GM12878 (cell line): ENCODE measurements at regions not wholly inside any gene's neighbourhood (a gene's known extent, or its start where the extent isn't known, plus 50 kb on each side); places are given as distances from the start of the nearest gene placed in this dataset.

Experiments used
- CBX3 ChIP-seq: fragments of 200-600 bp; sonication (generic); IDR thresholded peaks from 2 replicates; pipeline ENCODE4 v1.6.1; 2016; ENCODE audit warnings: low read depth, borderline replicate concordance
- CHD2 ChIP-seq: IDR thresholded peaks from 2 replicates; pipeline ENCODE4 v1.6.1; 2011; ENCODE audit warnings: low read depth, low read length, improper control_type of control experiment, borderline replicate concordance
- HDAC2 ChIP-seq: fragments of 200-600 bp; sonication (generic); IDR thresholded peaks from 2 replicates; pipeline ENCODE4 v1.6.1; 2017
- IKZF2 ChIP-seq, 2 experiments: fragments of 450-650 bp; IDR thresholded peaks; 2 replicates each; pipeline ENCODE4 v1.6.1; 2017; ENCODE audit warnings: mild to moderate bottlenecking in 2 of 2, moderate library complexity in 2 of 2
- JUND ChIP-seq: IDR thresholded peaks from 2 replicates; pipeline ENCODE4 v1.6.1; 2012; ENCODE audit warnings: low read depth, mild to moderate bottlenecking, low read length, improper control_type of control experiment, moderate library complexity
- MTA3 ChIP-seq: IDR thresholded peaks from 2 replicates; pipeline ENCODE4 v1.6.1; 2012; ENCODE audit warnings: low read length, inconsistent platforms, borderline replicate concordance
- POLR2AphosphoS5 ChIP-seq: IDR thresholded peaks from 2 replicates; pipeline ENCODE4 v1.6.1; 2011; ENCODE audit warnings: mild to moderate bottlenecking, low read length, inconsistent platforms
- RAD21 ChIP-seq: IDR thresholded peaks from 2 replicates; pipeline ENCODE4 v1.6.1; 2011; ENCODE audit warnings: mild to moderate bottlenecking, low read depth, low read length, moderate library complexity; ENCODE audit not compliant: insufficient read depth
- RFX5 ChIP-seq: IDR thresholded peaks from 2 replicates; pipeline ENCODE4 v1.6.1; 2011; ENCODE audit warnings: low read depth, low read length, improper control_type of control experiment
- SP1 ChIP-seq: IDR thresholded peaks from one replicate; pipeline ENCODE4 v1.6.1; 2011; ENCODE audit warnings: low read depth, low read length
- TF ChIP-seq, protein P1 (sequence below): fragments of 450-650 bp; formaldehyde crosslinking; IDR thresholded peaks from 2 replicates; pipeline ENCODE4 v1.4.0; 2020; ENCODE audit warnings: mild to moderate bottlenecking, moderate library complexity
- TF ChIP-seq, protein P2 (sequence below): fragments of 450-650 bp; IDR thresholded peaks from 2 replicates; pipeline ENCODE4 v1.6.1; 2014; ENCODE audit warnings: mild to moderate bottlenecking
- TF ChIP-seq, protein P3 (sequence below): IDR thresholded peaks from 2 replicates; pipeline ENCODE4 v1.6.1; 2011; ENCODE audit warnings: mild to moderate bottlenecking, low read depth, low read length, moderate library complexity; ENCODE audit not compliant: insufficient replicate concordance
- TF ChIP-seq, protein P4 (sequence below): fragments of 450-650 bp; IDR thresholded peaks from 2 replicates; pipeline ENCODE4 v1.6.1; 2017; ENCODE audit warnings: antibody characterized with exemption, mild to moderate bottlenecking, moderate library complexity
- TF ChIP-seq, protein P5 (sequence below): fragments of 450-650 bp; IDR thresholded peaks from 2 replicates; pipeline ENCODE4 v1.6.1; 2017; ENCODE audit warnings: mild to moderate bottlenecking, moderate library complexity

DNA sequence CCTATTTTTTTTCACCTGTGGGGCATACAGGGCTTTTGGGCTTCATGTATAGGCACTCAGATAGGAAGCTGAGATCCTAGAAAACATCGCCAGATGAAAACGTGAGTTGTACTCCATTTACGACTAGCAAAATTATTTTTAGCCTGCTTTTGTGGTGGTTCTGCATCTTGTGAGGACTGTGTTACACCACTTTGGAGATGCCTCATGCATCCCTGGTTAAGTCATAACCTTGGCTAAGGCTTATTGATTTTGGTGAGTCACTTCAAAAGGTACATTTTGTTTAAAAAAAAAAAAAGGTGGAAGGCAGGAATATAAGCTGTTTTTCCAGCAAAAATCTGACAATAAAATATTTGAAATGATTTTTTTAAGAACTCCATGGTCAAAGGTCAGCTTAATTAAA lies 101.8 kb upstream of the OLFM3 start (continued):
- TF ChIP-seq, protein P1, sequence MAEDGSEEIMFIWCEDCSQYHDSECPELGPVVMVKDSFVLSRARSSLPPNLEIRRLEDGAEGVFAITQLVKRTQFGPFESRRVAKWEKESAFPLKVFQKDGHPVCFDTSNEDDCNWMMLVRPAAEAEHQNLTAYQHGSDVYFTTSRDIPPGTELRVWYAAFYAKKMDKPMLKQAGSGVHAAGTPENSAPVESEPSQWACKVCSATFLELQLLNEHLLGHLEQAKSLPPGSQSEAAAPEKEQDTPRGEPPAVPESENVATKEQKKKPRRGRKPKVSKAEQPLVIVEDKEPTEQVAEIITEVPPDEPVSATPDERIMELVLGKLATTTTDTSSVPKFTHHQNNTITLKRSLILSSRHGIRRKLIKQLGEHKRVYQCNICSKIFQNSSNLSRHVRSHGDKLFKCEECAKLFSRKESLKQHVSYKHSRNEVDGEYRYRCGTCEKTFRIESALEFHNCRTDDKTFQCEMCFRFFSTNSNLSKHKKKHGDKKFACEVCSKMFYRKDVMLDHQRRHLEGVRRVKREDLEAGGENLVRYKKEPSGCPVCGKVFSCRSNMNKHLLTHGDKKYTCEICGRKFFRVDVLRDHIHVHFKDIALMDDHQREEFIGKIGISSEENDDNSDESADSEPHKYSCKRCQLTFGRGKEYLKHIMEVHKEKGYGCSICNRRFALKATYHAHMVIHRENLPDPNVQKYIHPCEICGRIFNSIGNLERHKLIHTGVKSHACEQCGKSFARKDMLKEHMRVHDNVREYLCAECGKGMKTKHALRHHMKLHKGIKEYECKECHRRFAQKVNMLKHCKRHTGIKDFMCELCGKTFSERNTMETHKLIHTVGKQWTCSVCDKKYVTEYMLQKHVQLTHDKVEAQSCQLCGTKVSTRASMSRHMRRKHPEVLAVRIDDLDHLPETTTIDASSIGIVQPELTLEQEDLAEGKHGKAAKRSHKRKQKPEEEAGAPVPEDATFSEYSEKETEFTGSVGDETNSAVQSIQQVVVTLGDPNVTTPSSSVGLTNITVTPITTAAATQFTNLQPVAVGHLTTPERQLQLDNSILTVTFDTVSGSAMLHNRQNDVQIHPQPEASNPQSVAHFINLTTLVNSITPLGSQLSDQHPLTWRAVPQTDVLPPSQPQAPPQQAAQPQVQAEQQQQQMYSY (CRISPR knock-in tag) = no peak
- TF ChIP-seq, protein P2, sequence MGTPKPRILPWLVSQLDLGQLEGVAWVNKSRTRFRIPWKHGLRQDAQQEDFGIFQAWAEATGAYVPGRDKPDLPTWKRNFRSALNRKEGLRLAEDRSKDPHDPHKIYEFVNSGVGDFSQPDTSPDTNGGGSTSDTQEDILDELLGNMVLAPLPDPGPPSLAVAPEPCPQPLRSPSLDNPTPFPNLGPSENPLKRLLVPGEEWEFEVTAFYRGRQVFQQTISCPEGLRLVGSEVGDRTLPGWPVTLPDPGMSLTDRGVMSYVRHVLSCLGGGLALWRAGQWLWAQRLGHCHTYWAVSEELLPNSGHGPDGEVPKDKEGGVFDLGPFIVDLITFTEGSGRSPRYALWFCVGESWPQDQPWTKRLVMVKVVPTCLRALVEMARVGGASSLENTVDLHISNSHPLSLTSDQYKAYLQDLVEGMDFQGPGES = no peak
- TF ChIP-seq JUND (no peak), MTA3 (no peak), POLR2AphosphoS5 (no peak), CBX3 (no peak), CHD2 (no peak), HDAC2 (no peak), RFX5 (no peak), IKZF2 (IDR thresholded peaks at IDR 0.05) (no peak), RAD21 (no peak), SP1 (no peak)
- TF ChIP-seq, protein P3, sequence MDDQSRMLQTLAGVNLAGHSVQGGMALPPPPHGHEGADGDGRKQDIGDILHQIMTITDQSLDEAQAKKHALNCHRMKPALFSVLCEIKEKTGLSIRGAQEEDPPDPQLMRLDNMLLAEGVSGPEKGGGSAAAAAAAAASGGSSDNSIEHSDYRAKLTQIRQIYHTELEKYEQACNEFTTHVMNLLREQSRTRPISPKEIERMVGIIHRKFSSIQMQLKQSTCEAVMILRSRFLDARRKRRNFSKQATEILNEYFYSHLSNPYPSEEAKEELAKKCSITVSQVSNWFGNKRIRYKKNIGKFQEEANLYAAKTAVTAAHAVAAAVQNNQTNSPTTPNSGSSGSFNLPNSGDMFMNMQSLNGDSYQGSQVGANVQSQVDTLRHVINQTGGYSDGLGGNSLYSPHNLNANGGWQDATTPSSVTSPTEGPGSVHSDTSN = no peak
- TF ChIP-seq, protein P4, sequence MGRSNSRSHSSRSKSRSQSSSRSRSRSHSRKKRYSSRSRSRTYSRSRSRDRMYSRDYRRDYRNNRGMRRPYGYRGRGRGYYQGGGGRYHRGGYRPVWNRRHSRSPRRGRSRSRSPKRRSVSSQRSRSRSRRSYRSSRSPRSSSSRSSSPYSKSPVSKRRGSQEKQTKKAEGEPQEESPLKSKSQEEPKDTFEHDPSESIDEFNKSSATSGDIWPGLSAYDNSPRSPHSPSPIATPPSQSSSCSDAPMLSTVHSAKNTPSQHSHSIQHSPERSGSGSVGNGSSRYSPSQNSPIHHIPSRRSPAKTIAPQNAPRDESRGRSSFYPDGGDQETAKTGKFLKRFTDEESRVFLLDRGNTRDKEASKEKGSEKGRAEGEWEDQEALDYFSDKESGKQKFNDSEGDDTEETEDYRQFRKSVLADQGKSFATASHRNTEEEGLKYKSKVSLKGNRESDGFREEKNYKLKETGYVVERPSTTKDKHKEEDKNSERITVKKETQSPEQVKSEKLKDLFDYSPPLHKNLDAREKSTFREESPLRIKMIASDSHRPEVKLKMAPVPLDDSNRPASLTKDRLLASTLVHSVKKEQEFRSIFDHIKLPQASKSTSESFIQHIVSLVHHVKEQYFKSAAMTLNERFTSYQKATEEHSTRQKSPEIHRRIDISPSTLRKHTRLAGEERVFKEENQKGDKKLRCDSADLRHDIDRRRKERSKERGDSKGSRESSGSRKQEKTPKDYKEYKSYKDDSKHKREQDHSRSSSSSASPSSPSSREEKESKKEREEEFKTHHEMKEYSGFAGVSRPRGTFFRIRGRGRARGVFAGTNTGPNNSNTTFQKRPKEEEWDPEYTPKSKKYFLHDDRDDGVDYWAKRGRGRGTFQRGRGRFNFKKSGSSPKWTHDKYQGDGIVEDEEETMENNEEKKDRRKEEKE = no peak
- TF ChIP-seq, protein P5, sequence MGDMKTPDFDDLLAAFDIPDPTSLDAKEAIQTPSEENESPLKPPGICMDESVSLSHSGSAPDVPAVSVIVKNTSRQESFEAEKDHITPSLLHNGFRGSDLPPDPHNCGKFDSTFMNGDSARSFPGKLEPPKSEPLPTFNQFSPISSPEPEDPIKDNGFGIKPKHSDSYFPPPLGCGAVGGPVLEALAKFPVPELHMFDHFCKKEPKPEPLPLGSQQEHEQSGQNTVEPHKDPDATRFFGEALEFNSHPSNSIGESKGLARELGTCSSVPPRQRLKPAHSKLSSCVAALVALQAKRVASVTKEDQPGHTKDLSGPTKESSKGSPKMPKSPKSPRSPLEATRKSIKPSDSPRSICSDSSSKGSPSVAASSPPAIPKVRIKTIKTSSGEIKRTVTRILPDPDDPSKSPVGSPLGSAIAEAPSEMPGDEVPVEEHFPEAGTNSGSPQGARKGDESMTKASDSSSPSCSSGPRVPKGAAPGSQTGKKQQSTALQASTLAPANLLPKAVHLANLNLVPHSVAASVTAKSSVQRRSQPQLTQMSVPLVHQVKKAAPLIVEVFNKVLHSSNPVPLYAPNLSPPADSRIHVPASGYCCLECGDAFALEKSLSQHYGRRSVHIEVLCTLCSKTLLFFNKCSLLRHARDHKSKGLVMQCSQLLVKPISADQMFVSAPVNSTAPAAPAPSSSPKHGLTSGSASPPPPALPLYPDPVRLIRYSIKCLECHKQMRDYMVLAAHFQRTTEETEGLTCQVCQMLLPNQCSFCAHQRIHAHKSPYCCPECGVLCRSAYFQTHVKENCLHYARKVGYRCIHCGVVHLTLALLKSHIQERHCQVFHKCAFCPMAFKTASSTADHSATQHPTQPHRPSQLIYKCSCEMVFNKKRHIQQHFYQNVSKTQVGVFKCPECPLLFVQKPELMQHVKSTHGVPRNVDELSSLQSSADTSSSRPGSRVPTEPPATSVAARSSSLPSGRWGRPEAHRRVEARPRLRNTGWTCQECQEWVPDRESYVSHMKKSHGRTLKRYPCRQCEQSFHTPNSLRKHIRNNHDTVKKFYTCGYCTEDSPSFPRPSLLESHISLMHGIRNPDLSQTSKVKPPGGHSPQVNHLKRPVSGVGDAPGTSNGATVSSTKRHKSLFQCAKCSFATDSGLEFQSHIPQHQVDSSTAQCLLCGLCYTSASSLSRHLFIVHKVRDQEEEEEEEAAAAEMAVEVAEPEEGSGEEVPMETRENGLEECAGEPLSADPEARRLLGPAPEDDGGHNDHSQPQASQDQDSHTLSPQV = no peak
